Mesothelial cell of epicardium (in vitro differentiated cells): ENCODE measurements at regions not wholly inside any gene's neighbourhood (a gene's known extent, or its start where the extent isn't known, plus 50 kb on each side); places are given as distances from the start of the nearest gene placed in this dataset.

ENCODE experiments used
- DNase-seq, 2 experiments: peaks; one replicate each; pipeline ENCODE4 v3.0.0; 2021; ENCODE audit warnings: low spot score in 2 of 2; ENCODE audit not compliant: unreplicated experiment in 2 of 2
- H3K27ac Mint-ChIP-seq: 2 replicates; pipeline ENCODE4 v1.8.0; 2021; ENCODE audit warnings: mixed read lengths
- H3K27me3 Mint-ChIP-seq: 2 replicates; pipeline ENCODE4 v1.8.0; 2021; ENCODE audit warnings: low read depth, mixed read lengths
- H3K36me3 Mint-ChIP-seq: 2 replicates; pipeline ENCODE4 v1.8.0; 2021; ENCODE audit warnings: mixed read lengths
- H3K4me1 Mint-ChIP-seq: 2 replicates; pipeline ENCODE4 v1.8.0; 2021; ENCODE audit warnings: mixed read lengths
- H3K4me3 Mint-ChIP-seq: 2 replicates; pipeline ENCODE4 v1.8.0; 2021; ENCODE audit warnings: mild to moderate bottlenecking, moderate library complexity, mixed read lengths
- H3K9me3 Mint-ChIP-seq: 2 replicates; pipeline ENCODE4 v1.8.0; 2021; ENCODE audit warnings: mixed read lengths
- TF ChIP-seq, protein P1 (sequence below): fragments of 200-600 bp; sonication (generic); IDR thresholded peaks from one replicate; pipeline ENCODE4 v1.5.0; 2021; ENCODE audit warnings: antibody characterized with exemption; ENCODE audit not compliant: unreplicated experiment

- Mint-ChIP-seq H3K36me3 (no peaks in the 10 kb centered on the region), H3K9me3 (peaks cover 11% of the 10 kb centered on the region), H3K27me3 (peaks cover 1% of the 10 kb centered on the region), H3K4me3 (no peak overlapping the region), H3K4me1 (no peaks in the 10 kb centered on the region), H3K27ac (no peak overlapping the region)
- TF ChIP-seq, protein P1, sequence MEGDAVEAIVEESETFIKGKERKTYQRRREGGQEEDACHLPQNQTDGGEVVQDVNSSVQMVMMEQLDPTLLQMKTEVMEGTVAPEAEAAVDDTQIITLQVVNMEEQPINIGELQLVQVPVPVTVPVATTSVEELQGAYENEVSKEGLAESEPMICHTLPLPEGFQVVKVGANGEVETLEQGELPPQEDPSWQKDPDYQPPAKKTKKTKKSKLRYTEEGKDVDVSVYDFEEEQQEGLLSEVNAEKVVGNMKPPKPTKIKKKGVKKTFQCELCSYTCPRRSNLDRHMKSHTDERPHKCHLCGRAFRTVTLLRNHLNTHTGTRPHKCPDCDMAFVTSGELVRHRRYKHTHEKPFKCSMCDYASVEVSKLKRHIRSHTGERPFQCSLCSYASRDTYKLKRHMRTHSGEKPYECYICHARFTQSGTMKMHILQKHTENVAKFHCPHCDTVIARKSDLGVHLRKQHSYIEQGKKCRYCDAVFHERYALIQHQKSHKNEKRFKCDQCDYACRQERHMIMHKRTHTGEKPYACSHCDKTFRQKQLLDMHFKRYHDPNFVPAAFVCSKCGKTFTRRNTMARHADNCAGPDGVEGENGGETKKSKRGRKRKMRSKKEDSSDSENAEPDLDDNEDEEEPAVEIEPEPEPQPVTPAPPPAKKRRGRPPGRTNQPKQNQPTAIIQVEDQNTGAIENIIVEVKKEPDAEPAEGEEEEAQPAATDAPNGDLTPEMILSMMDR = no peak
- no peak for DNase-seq
These were observed 484.2 kb upstream of the BOD1L1 start for GRCh38 chr4:14111730-14112181.

- Mint-ChIP-seq H3K9me3 (no peaks in the 10 kb centered on the region), H3K36me3 (no peaks in the 10 kb centered on the region), H3K27ac (no peak overlapping the region), H3K4me1 (no peaks in the 10 kb centered on the region), H3K27me3 (peaks cover 5% of the 10 kb centered on the region), H3K4me3 (no peak overlapping the region)
- DNase-seq = no peak
- TF ChIP-seq, protein P1 = no peak
These were observed 487.6 kb upstream of the BOD1L1 start for GRCh38 chr4:14115106-14115505.

DNA sequence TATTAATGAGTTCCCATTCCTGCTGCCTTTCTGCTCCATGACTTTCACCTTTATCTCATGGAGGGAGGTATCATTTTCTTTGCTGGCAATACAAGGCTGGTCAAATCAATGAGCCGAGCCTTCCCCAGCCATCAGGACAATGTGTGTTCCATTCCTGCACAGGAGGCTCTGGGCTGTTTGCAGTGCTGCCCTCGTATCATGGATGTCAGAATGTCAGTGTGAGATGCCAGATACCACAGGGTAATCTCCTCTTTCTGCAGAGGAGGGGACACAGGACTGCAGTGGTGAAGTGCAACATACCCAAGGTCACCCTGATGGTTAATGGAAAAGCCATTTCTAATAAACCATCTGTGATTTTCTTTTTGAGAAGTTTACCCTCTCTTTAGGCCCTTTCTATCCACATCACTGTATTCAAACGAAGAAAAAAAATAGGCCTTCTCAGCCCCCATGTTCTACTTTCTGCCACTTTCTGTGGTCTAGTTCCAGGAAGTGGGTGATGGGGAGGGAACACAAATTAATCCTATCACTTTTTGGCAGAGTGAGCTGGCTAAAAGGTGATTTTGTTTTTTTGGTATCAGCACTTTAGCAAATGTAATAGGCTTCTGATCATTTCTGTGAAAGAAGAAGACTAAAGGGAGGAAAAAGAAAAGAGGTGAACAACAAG is 490.2 kb upstream of the BOD1L1 start:
- no peak overlapping the region for H3K27ac Mint-ChIP-seq
- no peaks in the 10 kb centered on the region for H3K9me3 Mint-ChIP-seq
- H3K36me3 Mint-ChIP-seq = no peaks in the 10 kb centered on the region
- no peak overlapping the region for H3K4me3 Mint-ChIP-seq
- H3K27me3 Mint-ChIP-seq = peaks cover 3% of the 10 kb centered on the region
- TF ChIP-seq, protein P1 = no peak
- no peak for DNase-seq
- H3K4me1 Mint-ChIP-seq = no peaks in the 10 kb centered on the region

DNA sequence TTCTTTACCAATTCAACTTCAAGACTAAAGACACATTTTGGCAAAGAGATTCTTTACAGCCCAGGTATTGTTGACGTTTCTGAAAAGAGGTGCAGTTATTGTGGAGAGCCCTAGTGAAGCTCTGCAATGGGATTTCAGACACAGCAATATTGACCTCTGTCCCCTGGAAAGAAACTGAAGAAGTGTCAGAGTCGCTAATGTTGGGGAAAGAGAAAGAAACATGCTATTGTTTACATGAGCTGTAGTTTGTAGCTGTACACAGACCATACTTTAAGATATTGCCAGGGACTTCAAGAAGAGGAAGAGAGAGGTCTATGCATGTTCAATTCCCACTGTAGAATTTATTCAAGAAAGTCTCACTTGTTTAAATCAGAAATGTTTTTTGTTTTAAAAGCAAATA is 497.3 kb upstream of the BOD1L1 start:
- DNase-seq = no peak
- Mint-ChIP-seq H3K27ac (no peak overlapping the region), H3K27me3 (peaks cover 10% of the 10 kb centered on the region), H3K36me3 (no peaks in the 10 kb centered on the region), H3K4me3 (no peak overlapping the region), H3K4me1 (no peaks in the 10 kb centered on the region), H3K9me3 (no peaks in the 10 kb centered on the region)
- TF ChIP-seq, protein P1 = no peak

GRCh38 chr4:14125375-14126129 is 498.0 kb upstream of the BOD1L1 start:
- Mint-ChIP-seq H3K27me3 (peaks cover 10% of the 10 kb centered on the region), H3K27ac (no peak overlapping the region), H3K9me3 (no peaks in the 10 kb centered on the region), H3K4me3 (no peak overlapping the region), H3K4me1 (no peaks in the 10 kb centered on the region), H3K36me3 (no peaks in the 10 kb centered on the region)
- TF ChIP-seq, protein P1 = no peak
- DNase-seq = no peak
